Lower leg skin (tissue), 4 donors: ENCODE measurements at regions not wholly inside any gene's neighbourhood (a gene's known extent, or its start where the extent isn't known, plus 50 kb on each side); places are given as distances from the start of the nearest gene placed in this dataset.

ENCODE experiments used
- DNase-seq, 2 donors: peaks; one replicate each; pipeline ENCODE4 v3.0.0-alpha.2; 2019; ENCODE audit warnings: low spot score in 2 of 2
- H3K4me3 ChIP-seq: fragments of 200-600 bp; sonication (generic); 2 replicates; pipeline ENCODE4 v1.5.1; 2017; ENCODE audit warnings: mild to moderate bottlenecking, low read depth; ENCODE audit not compliant: poor library complexity, severe bottlenecking
- POLR2A ChIP-seq, 2 donors: fragments of 450-650 bp; IDR thresholded peaks; one replicate each; pipeline ENCODE4 v1.6.1; 2016 to 2017; ENCODE audit warnings: antibody characterized with exemption in 2 of 2, mild to moderate bottlenecking in 1 of 2, moderate library complexity in 1 of 2
- WGBS, 2 donors: methylation state at CpG; one replicate each; pipeline ENCODE4 v1.1.5; 2018; 5-methylcytosine and 5-hydroxymethylcytosine counted together
- intact Hi-C: fragments of 100-400 bp; cut with DNase I; formaldehyde crosslinking; loops from one replicate; pipeline ENCODE4 v1.15.0; 2023; ENCODE audit warnings: low total_unique reads
- TF ChIP-seq, protein P1 (sequence below), 3 donors: fragments of 450-650 bp; IDR thresholded peaks; one replicate each; pipeline ENCODE4 v1.5.1; 2016; ENCODE audit warnings: antibody characterized with exemption in 3 of 3, mild to moderate bottlenecking in 3 of 3, moderate library complexity in 2 of 3

DNA sequence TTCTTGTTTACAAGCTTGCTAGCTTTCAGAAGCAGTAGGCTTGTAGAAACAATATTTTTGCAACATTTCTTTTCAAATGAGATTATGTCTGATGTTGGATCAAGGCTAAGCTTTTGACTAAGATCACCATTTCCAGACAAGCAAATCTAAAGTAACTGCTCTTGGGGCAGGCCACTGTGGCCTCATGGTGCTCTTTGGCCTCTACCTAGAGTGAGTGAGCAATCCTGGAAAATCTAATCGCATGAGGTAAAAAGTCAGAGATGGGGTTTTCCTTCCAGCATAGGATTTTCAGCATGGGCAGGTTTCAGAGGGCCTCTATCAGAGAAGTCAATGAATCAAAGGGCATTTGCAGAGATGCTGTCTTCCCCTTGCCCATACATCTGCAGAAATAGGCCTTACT is 331.9 kb downstream of the OMA1 start:
- no peak overlapping the region for H3K4me3 ChIP-seq
- TF ChIP-seq, protein P1, sequence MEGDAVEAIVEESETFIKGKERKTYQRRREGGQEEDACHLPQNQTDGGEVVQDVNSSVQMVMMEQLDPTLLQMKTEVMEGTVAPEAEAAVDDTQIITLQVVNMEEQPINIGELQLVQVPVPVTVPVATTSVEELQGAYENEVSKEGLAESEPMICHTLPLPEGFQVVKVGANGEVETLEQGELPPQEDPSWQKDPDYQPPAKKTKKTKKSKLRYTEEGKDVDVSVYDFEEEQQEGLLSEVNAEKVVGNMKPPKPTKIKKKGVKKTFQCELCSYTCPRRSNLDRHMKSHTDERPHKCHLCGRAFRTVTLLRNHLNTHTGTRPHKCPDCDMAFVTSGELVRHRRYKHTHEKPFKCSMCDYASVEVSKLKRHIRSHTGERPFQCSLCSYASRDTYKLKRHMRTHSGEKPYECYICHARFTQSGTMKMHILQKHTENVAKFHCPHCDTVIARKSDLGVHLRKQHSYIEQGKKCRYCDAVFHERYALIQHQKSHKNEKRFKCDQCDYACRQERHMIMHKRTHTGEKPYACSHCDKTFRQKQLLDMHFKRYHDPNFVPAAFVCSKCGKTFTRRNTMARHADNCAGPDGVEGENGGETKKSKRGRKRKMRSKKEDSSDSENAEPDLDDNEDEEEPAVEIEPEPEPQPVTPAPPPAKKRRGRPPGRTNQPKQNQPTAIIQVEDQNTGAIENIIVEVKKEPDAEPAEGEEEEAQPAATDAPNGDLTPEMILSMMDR (IDR thresholded peaks at IDR 0.05), result no peak
- TF ChIP-seq POLR2A (IDR thresholded peaks at IDR 0.05), result no peak
- WGBS, 2 donors, result 95 to 100% methylated on average over 1 of the region's 1 CpG
- no peak for DNase-seq
- intact Hi-C loops, result no loop called here

DNA sequence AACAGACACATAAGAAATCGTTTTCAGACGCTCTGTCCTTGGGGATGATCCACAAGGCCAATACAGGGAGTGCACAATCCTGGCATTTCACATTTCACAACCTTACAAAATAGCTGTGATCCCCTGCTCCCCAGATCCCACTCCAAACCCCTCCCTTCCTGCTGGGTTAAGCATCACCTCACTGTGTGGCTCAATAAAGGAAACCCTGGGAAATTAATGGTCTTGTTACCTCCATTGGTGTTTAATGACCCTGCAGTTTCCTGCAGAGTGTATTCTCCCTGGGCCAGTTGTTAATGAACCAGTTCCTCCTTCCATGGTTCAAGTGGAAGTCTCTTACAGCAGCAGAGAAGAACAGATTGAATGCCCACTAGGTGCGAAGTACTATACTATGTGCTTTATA is 334.7 kb downstream of the OMA1 start:
- no peak for TF ChIP-seq POLR2A (IDR thresholded peaks at IDR 0.05)
- TF ChIP-seq, protein P1 (IDR thresholded peaks at IDR 0.05), result no peak
- WGBS, 2 donors, result 38 to 58% methylated on average over 3 of the region's 3 CpGs
- no peak for DNase-seq
- intact Hi-C loops, result no loop called here
- H3K4me3 ChIP-seq, result no peak overlapping the region

DNA sequence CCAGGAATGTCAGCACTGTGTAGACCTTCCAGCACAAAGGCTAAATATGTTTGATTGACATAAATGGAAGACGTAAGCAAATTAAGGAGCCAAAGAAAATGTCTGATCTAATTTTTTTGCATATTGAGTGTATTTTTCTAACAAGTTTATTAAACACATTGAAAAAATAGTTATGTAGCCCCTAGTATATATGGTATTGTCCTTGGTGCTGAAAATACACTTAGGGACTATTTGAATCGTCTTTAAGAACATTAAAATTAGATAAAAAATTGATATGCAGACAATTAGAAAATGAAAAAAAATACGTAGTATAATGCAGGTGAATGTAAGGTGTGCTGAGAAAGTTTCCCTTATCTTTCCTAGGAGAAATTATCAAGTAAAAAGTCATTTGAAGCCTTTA is 337.0 kb downstream of the OMA1 start:
- WGBS, 2 donors, result 69 to 77% methylated on average over 3 of the region's 3 CpGs
- H3K4me3 ChIP-seq, result no peak overlapping the region
- TF ChIP-seq POLR2A (IDR thresholded peaks at IDR 0.05), result no peak
- TF ChIP-seq, protein P1 (IDR thresholded peaks at IDR 0.05), result no peak

DNA sequence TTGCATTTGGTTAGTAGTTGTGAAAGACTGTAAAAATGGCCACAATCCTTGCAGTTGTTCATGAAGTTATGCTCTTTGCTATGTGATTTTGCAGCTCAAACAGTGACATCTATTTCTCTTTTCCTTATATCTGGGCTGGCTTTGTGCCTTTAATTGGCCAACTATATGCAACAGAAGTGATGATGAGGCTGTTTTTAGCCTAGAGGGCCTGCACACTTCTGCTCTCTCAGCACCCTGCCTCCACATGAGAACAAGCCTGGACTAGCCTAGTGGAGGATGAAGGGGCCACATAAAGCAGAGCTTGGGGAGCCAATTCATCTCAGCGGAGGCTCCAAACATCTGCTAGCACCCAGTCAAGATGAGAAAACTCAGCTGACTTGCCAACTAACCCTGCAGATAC is 339.8 kb downstream of the OMA1 start:
- 63 to 79% methylated on average over 1 of the region's 1 CpG for WGBS, 2 donors
- intact Hi-C loops, result no loop called here
- no peak for DNase-seq
- no peak for TF ChIP-seq POLR2A (IDR thresholded peaks at IDR 0.05)
- TF ChIP-seq, protein P1 (IDR thresholded peaks at IDR 0.05), result no peak
- no peak overlapping the region for H3K4me3 ChIP-seq

More for the DNA sequence above, 337.0 kb downstream of the OMA1 start:
- no peak for DNase-seq
- intact Hi-C loops, result no loop called here

DNA sequence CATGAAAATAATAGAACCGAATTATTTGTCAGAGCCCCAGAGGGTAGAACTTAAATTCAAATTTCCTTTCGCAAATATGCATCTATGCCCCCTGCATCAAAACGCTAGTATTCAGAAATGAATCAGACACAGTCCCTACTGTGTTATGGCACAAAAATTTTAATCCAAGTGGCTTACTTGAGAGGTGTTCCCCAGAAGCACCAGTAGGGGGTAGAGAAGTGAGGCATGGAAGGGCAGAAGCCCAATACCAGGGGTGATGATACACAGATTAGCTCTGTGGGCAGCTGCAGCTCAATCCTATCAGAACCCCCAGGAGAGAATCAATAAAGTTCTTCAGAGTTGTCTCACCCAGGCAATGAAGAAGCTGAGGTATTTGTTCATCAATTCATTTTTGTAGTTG is 342.2 kb downstream of the OMA1 start:
- TF ChIP-seq, protein P1 (IDR thresholded peaks at IDR 0.05), result no peak
- no peak for TF ChIP-seq POLR2A (IDR thresholded peaks at IDR 0.05)
- WGBS, 2 donors, result 72 to 75% methylated on average over 3 of the region's 3 CpGs
- H3K4me3 ChIP-seq, result no peak overlapping the region
- no peak for DNase-seq
- intact Hi-C loops, result no loop called here

DNA sequence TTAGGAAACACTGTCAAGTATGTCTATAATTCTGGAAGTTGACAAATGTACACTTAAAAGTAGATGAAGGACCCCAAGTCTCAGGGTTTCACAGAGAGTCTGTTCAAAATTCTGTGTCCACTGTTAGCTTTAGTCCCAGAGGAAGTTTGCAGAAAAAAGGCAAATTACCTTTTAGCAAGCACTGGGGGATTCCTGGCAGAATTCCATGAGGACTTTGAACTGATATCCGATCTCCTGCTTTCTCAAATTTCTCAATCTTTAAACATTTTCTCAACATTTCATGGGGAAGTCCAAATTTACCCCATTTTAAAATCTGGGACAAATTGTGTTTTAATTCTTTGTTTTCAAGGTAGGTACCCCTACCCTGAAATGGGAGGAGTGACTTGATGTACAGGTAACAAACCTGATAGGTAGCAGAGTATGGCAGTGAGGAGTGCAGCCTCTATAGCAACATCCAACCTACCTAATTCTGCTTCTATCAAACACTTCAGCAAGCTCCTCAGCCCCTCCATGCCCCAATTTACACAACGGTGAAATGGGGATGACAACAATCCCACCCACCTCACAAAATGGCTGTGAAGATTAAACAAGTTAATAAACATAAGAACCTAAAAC is 344.9 kb downstream of the OMA1 start:
- no peak for TF ChIP-seq POLR2A (IDR thresholded peaks at IDR 0.05)
- TF ChIP-seq, protein P1 (IDR thresholded peaks at IDR 0.05), result no peak
- no peak for DNase-seq
- intact Hi-C loops, result no loop called here
- no peak overlapping the region for H3K4me3 ChIP-seq
- 65 to 78% methylated on average over 2 of the region's 2 CpGs for WGBS, 2 donors
